CD4-positive, alpha-beta T cell treated with Interleukin-15 for 4 hours (primary cell): ENCODE measurements at regions not wholly inside any gene's neighbourhood (a gene's known extent, or its start where the extent isn't known, plus 50 kb on each side); places are given as distances from the start of the nearest gene placed in this dataset.
"Not testable (repeated sequence)": the region's sequence is repeated elsewhere in the genome, so short reads cannot be mapped to it uniquely, and the experiment has no call there.

ENCODE experiments used
- DNase-seq: peaks from one replicate; pipeline ENCODE4 v3.0.0-alpha.2; 2020; ENCODE audit warnings: low spot score

DNA sequence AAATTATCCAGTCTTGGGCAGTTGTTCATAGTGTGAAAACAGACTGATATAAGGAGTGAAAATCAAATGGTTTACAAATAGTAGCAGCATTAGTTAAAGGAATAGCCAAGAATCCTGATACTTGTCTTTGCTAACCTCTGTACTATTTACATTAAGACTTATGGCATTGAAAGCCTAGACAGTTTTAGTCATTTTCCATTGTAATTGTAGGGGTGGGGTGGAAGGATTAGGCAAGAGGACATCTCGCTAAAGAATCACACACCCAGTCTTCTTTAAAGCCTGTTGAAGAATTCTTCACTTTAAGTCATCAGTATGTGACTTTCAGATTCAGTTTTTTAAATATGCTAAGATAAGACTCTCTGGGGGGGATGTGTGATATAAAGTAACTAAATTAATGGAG lies 207.5 kb upstream of the PHACTR1 start:
- no peak for DNase-seq

DNA sequence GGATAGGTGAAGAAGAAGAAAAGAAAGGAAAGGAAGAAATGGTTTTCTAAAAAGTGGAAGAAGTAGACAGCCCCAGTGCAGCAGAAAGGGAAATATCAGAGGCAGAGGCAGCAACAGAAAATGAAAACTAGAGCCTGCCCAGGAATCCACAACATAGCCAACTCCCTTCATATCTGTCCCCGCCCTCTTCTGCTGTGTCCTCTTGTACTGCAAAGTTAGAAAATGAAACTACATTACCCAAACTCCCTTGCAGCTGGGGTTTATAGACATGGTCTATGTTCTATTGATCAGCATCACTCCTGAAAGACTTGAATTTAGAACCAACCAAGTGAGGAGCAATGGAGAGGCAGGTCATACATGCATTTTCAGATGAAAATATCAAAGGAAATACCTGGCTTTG lies 200.5 kb upstream of the PHACTR1 start:
- DNase-seq: no peak

DNA sequence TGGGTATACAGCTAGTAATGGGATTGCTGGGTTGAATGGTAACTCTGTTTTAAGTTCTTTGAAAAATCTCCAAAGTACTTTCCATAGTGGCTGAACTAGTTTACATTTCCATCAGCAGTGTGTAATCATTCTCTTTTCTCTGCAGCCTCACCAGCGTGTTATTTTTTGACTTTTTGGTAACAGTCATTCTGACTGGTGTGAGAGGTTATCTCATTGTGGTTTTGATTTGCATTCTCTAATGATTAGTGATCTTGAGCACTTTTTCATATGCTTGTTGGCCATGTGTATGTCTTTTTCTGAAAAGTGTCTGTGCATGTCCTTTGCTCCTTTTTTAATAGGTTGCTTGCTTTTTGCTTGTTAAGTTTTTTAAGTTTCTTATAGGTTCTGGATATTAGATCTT lies 194.2 kb upstream of the PHACTR1 start:
- DNase-seq: no peak

DNA sequence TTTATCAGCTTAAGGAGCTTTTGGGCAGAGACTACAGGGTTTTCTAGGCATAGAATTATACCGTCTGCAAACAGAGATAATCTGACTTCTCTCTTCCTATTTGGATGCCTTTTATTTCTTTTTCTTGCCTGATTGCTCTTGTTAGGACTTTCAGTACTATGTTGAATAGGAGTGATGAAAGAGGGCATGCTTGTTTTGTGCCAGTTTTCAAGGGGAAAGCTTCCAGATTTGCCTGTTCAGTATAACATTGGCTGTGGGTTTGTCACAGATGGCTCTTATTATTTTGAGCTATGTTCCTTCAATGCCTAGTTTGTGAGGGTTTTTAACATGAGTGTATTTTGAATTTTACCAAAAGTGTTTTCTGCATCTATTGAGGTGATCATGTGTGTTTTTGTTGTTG lies 192.8 kb upstream of the PHACTR1 start:
- DNase-seq: no peak

DNA sequence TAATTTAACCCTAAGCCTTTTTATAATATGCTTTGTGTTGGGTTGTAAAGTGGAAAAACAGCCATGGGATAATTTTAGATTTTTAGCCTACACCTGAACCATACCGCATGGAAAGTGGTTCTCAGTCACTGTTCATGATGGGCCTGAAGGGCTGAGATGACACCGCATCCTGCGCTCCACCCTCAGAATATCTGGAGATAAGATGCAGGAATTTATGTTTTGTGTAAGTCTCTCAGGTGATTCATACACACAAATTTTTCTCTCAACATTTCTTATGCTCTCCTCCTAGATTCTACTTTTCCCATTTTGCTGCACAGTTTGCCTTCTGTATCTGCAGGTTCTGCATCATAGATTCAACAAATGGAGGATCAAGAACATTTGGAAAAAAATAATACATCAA lies 191.3 kb upstream of the PHACTR1 start:
- DNase-seq: no peak

DNA sequence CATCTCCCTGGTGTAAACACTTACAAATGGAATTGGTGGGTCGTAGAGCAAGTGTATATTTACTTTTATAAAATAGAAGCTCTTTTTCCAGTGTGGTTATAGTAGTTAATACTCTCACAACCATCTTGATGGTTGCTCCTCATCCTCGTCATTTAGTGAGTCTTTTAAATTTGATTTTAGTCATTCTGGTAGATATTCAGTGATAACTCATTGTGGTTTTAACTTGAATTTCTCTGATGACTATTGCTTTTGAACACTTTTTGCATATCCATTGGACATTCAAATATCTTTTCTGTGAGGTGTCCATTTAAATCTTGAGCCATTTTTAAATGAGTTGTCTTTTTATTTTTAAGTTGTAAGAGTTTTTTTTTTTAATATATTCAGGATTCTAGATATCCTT lies 189.2 kb upstream of the PHACTR1 start:
- no peak for DNase-seq

DNA sequence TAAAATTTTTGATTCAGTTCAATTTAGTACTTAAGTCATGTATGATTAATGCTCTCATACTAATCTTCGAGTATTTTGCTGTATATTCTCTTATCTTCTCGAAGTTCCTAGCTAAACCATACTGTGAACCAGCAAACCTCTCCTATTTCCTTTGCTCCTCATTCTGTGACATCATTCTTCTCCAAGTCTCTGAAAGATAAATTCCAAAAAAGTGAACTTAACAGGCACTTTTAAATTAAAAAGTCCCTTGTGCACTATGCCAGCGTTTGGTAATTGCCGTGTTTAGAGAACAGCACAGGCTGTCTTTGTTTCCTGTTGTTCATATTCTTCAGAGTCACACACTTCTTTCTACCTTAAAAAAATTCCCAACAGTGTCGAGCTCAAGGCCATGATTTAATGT lies 188.4 kb upstream of the PHACTR1 start:
- no peak for DNase-seq

DNA sequence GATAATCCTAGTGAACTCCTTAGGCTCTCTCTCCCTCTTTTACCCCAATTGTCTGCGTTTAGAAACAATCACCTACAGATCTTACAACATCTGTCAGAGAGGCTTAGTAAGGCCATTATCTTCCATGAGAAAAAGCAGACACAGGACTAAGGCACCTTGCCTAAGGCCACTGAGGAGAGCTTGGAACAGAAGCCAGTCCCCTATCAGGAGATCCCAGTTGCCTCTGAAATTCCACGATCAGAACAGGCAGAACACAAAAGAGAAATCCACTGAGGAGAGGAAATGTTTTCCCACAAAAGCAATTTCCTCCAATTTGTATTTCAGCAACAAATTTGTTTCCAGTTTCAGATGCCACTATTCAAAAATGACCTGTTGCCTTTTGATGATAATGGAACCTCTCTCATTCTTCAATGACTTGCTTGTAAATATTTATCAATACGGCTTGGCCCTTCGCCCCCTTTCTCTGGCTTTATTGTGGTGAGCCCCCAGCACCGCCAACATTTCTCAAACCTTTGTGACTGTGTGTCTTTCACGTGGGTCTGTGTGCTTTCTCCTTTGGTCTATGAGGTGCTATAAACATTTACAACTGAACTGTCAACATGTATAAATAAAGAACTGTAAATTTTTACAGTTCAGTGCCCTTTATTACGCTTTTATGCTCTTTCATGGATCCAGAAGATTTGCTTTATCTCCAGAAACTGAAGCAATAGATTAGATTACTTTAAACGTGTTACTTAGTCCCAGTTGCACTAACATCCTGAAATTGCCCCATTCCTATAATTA lies 187.8 kb upstream of the PHACTR1 start:
- no peak for DNase-seq

DNA sequence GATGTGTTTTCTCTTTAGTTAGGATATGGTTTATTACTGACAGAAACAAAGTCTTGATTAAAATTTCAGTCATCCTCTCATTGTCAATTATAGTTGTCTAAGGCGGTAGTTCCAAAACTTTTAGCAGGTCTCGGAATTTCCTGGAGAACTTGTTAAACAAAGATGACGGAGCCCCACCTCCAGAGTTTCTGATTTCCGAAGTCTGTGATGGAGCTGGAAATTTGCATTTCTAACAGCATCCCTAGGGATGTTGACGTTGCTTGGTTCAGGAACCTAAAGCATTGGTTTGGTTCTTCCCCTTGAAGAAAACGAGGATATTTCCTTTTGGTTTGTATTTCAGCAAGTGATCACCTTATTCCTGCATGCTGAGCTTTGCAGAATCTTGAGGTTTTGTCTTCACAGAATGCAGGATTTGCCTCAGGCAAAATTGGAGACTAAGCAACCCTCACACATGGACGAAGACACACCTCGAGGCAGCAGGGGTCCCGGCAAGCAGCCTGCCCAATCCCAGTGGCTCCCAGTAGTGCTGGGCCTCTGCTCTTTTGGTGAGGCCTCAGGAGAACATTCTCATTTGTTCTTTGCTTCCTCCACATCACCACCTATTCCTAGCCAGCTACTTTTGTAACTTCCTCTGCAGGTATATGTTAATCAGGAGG lies 187.1 kb upstream of the PHACTR1 start:
- no peak for DNase-seq

DNA sequence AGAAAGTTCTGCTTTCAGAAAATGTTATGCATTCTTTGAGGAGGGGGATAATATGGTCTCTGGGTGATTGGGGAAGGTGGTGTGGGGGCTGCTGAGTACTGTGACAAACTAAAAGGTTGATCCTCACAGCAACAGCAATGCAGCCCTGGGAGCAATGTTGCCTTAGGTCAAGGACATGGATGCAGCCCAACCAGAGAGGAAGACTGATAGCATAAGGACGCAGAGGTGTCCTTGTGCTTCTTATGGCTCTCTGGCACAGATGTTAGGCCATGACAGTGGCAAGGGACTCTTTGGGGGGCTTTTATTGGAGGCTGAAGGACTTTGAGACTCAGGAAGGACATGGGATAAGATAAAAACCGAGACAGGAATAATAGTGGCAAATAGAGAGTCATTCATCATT lies 186.2 kb upstream of the PHACTR1 start:
- no peak for DNase-seq

DNA sequence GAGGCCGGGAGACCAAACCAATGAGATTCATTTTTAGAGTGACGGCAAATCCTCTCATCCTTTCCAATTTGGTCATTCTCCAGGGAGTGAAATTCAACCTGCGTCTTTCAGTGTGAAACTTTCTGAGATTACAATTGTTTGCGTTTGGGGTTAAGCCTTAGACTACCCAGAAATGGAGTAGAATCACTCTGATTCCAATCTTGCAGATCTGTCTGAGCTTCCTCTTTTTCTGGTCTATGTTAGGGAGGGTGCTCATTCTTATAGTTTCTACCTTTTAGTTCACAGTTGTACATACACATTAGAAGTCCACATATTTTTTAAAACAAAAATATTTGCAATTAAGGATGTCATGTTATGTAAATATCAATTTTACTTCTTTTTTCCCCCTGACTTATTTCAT lies 183.0 kb upstream of the PHACTR1 start:
- DNase-seq: no peak

DNA sequence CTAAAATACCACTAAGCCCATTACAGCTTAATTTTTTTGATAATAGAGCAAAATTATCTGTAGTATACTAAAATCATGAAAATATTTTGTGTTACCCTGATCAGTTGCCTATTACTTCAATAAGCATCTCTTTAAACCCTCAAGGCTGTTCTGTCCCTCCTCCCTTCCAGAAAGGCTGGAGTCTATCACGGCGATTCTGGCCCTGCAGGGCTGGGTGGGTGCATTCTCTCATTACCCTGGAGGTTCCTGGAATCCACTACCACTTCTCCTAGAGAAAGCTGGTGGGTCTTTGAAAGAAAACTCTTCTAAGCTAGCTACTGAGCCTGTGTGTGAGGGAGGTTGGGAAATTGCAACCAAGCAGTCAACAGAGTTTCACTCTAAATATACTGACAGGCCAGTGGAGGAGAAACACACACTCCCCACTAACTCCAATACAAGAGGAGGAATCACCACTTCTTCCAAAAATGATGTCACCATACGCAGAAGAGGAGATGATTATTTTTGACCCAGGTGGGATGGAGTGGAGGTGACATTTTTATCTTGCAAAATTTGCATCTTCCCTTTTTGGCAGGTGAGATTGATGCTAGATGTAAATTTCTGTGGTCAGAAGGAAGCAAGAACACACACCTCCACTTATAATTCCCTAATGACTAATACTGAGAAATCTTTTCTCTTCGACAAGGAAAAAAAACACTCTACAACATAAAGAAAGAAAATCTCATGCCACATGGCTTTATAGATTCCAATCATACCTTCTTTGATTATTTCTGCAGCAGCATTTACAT lies 182.3 kb upstream of the PHACTR1 start:
- DNase-seq: no peak

DNA sequence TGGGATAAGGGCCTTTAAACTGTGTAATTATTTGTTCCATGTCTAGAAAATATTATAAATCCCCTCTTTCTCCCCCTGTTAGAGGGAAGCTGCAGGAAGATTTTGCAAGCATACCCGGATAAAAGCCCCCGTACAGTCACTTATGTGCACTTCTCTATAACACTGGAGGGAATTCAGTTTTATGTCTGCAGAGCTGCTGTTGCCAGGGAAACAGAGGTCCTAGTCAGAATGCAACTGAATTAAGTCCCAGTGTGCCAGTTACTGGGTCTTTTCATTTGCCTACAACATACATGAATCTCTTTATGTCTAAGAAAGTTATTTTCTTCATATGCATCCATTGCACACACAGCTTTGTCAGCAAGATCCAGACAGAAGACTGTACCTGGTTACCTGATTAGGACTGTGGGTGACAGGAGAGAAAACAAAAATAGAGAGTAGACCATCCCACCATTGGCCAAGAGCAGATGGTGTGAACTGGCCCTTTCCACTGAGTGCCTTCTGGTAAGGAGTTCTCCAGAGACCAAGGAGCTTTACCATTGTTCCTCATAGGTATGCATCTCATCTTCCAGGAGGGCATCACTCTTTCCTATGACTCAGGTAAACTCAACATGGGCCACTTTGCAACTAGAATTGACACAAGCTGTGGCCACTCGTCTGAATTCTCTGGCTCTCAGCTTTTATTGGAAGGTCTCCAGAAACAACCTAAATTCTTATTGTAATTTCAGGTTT lies 180.8 kb upstream of the PHACTR1 start:
- no peak for DNase-seq

DNA sequence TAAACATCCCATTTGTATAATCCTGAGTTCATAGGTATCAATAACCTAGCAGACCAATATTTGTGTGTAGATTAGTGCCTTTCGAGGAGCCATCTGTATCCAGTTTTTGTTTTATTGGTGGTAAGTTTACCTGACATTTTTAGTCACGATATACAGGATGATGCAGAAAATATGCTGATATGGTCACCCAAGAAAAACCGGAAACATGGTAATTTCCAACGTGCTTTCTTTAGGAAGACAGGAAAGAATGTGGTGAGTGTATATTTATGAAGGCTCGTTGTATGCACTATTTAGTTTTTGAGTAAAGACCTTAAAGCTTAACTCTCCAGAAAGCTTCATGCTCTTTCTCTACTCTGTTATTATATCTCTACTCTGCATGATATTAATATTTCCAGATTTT lies 180.2 kb upstream of the PHACTR1 start:
- no peak for DNase-seq

DNA sequence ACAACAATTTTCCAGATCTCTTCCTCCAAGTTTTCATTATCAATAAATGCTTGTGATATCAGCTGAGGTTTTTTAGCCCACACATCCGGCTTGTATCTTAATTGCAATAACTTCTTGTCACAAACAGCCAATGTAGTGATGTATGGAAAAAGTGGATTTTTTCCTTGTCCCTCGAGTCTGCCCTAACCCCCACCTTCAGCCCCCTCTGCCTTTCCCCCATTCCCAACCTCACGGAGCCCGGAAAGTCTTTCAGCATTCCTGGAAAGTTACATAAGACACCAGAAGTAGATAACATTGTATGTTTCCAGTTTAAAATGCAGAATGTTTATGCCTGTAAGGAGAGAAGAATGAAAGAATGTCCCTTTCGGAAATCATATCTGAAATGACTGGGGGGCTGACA lies 179.2 kb upstream of the PHACTR1 start:
- no peak for DNase-seq

DNA sequence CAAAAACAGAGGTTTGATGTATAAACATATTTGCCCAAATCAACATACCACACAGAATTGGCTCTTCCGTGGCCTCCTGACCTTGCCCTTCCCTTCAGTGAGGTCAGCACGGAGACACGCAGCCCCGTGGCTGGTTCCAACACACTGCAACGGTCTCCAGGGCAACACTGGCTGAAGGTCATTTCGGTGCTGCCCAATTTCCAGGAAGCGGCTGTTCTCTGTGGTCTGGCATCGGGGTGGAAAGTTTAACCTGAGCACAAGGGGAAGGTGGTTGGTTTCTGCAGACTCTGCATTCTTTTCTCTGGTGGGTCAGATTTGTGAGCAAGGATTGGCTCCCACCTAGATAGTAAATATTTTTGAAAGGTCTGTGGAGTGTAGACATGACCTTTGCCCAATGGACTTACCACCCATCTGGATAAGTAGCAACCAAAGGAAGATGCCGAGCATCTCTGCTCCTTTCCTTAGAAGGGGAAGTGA lies 177.6 kb upstream of the PHACTR1 start:
- DNase-seq: no peak

DNA sequence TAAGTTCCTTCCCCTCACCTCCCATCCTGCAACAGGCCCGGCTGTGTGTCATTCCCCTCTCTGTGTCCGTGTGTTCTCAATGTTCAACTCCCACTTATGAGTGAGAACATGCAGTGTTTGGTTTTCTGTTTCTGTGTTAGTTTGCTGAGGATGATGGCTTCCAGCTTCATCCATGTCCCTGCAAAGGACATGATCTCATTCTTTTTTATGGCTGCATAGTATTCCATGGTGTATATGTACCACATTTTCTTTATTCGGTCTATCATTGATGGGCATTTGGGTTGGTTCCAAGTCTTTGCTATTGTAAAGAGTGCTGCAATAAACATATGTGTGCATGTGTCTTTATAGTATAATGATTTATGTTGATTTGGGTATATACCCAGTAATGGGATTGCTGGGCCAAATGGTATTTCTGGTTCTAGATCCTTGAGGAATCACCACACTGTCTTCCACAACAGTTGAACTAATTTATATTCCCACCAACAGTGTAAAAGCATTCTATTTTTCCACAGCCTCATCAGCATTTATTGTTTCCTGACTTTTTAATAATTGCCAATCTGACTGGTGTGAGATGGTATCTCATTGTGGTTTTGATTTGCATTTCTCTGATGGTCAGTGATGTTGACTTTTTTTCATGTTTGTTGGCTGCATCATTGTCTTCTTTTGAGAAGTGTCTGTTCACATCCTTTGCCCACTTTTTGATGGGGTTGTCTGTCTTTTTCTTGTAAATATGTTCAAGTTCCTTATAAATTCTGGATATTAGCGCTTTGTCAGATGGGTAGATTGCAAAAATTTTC lies 174.1 kb upstream of the PHACTR1 start:
- not testable (repeated sequence) for DNase-seq

DNA sequence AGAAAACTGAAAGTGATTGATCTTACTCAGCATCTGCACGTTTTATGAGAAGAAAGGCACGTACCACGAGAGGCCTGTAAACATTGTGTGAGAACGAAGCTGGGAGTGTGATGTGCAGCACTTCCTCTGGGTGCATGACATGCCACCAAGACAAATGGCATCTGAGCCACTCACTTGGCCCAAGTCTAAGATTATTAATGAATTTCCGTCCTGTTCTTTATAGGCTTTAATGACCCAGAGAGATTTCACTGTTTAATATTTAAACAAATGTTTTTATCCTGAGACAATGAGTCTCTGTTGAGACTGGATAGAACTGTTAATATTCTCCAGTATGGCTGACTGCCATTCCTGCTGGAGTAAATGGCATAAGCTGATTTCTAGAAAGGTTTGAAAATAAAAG lies 172.6 kb upstream of the PHACTR1 start:
- DNase-seq: no peak

DNA sequence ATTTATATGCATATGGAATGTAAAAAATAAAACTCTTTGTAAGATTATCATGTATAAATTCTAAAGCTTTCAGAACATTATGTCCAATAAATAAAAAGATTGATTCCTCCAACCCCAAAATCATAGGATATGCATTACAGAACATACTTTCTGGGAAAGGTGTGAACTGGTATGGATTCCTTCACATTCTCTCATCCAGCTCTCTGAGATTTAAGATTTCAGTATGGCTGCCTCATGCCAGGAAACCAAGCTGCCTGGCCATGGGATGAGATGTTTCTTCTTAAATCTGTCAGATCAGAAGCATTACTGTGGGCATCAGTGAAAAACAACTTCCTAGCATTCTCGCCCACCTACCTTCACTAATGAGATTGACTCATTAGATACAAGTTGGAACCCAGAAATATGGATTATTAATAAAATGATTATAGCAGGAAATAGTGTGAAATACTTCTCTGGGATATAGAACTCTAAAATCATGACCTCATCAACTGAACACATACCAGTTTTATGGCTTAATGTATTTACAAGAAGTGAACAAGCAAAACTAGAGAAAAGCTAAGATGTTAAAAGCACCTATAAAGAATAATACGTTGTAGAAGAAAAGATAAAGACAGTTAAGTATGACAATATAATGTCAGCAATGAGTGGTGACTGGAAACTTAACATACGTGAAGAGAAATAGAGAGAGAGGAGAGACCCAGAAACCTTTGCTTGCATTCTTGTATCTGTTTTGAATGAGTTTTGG lies 171.6 kb upstream of the PHACTR1 start:
- no peak for DNase-seq

DNA sequence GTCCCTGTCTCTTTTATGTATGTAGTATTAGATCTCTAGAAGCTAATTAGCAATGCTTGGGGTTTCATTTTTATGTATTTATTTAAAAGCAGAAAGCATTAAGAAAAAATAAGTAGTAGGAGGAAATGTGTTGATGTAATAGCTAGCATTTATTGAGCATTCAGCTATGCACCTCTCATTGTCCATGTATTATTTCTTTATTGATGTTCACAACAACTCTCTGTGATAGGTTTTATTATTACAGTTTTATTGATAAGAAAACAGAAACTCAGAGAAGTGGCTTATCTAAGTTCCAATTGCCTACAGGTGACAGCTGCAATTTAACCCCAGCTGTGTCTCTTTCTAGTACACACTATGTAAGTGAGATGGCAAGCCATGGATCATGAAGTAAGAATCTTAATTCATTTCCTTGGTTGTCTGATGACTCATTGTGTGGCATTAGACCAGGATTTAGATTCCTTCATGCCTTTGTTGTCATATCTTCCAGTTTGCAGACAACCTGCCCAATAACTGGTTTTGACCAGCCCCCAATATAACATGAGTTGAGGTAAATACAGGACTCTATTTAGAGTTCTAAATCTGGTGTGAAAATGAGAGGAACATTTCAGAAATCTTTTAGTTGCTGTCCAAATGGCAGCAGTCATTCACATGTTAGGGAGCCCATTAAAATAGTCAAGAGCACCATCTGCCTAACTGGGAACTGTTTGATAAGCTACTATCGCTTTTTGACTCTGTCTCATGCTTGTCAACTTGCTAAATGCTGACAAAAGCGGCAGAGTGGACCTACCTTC lies 170.8 kb upstream of the PHACTR1 start:
- DNase-seq: no peak
